GM04503 (cell line): ENCODE measurements at regions not wholly inside any gene's neighbourhood (a gene's known extent, or its start where the extent isn't known, plus 50 kb on each side); places are given as distances from the start of the nearest gene placed in this dataset.
"Not testable (repeated sequence)": the region's sequence is repeated elsewhere in the genome, so short reads cannot be mapped to it uniquely, and the experiment has no call there.

Experiments
- DNase-seq: peaks from one replicate; pipeline ENCODE4 v3.0.0-alpha.2; 2012; ENCODE audit warnings: low read depth

DNA sequence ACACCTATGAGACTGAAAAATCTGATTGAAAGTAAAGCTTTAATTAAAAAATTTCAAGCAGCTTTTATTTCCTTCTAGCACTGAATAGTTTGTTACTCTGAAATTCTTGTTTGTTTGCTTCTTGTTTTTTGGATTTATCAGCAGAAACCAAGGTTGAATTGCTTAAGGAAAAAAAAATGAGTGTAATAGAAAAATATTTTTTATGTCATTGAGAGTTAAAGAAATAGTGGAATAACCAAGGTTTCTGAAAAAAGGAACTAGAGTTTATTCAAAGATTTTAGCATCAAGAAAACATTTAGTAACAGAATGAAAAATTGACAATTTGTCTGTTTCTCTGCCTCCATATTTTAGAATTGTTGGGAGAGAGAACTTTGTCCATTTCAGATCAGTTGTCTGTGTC is 1852.2 kb downstream of the PCDH7 start:
- no peak for DNase-seq

DNA sequence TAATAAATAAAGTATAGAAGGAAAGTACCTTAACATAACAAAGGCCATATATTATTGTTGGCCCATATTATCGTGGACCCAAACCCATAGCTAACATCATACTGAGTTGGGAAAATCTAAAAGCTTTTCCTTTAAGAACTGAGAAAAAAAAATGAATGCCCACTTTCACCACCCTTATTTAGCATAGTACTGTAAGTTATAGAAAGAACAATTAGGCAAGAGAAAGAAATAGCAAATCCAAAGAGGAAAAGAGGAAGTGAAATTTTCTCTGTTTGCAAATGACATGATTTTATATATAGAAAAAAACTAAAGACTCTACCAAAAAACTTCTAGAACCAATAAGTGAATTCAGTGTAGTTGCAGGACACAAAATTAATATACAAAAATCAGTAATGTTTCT is 1854.6 kb downstream of the PCDH7 start:
- no peak for DNase-seq

DNA sequence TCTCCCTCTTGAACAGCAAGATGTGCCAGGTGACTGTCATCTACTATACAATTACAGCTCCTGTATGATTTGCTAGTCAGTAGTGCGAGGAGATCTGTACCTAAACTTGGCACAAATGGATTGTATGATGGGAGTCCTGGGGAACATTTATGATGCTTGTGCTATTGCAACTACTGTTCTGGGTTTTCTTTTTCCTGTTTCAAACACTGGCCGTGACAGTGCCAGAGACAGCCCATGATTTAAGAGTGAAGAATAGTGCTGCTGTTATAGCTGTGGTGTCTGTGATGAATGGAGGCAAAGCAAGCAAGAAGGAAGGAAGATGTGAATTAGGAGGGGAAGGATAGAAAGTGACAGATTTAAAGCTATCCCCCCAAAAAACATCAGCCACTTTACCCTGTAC is 1868.9 kb downstream of the PCDH7 start:
- no peak for DNase-seq

DNA sequence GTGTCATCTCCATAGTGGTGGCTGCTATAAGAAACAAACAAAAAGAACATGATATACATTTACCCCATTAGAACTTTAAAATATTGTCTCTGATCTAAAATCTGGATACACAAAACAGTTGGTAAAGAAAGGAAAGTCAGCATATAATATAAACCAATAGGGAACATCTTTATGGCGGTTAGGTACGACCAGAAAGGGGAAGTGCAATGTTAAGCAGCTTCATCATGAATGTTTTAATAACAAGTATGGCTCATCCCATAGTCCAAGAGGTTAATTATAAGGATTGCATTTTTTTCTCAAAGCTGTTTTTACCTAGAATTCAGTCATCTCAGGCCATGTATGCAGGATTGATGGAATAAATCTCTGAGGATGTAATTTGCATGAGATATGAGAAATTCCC is 1869.7 kb downstream of the PCDH7 start:
- no peak for DNase-seq

DNA sequence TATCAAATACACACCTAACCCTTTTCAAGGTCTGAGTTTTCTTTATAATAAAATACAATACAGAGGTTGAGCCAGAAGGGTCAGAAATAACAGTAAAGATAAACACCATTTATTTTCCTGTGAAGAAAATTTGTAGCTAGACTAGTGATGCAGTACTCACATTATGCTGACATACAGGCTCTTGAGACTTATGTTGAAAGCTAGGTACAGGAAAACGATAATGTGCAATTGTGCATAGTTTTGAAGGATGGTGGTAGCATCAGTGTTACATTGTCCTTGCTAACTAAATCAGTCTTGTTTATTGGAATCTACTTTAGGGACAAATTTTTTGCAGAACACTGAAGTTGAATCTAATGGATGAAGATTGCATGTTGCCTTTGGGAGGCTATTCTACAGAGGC is 1877.2 kb downstream of the PCDH7 start:
- DNase-seq = no peak

DNA sequence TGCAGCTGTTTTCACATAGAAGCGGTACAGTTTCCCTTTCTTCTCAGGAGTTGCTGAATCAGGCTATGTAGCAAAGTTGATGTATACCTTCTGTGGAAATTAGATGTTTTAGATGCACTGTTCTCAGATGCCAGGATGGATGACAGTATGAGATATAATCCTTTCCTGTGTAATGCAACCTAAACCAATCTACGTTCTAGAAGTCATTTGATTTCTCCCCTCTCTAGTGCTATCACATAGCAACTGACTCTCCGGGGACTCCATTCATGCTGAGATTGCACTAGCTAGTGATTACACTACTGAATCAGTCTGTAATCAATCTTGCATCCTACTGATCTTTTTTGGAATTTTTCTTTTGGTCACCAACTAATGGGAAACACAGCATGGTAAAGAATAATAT is 1881.7 kb downstream of the PCDH7 start:
- no peak for DNase-seq

DNA sequence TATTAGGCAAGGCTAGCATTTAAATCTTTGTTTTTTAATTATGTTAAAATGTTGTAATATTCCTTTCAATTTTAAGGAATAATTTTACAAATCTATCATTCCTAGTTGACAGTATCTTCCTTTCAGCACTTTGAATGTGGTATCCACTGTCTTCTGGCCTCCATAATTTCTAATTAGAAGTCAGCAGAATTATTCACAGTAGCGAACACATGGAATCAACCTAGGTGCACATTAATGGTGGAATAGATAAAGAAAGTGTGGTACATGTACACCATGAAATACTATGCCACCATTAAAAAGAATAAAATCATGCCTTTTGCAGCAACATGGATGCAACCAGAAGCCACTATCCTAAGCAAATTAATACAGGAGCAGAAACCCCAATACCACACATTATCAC is 1887.8 kb downstream of the PCDH7 start:
- DNase-seq = no peak

DNA sequence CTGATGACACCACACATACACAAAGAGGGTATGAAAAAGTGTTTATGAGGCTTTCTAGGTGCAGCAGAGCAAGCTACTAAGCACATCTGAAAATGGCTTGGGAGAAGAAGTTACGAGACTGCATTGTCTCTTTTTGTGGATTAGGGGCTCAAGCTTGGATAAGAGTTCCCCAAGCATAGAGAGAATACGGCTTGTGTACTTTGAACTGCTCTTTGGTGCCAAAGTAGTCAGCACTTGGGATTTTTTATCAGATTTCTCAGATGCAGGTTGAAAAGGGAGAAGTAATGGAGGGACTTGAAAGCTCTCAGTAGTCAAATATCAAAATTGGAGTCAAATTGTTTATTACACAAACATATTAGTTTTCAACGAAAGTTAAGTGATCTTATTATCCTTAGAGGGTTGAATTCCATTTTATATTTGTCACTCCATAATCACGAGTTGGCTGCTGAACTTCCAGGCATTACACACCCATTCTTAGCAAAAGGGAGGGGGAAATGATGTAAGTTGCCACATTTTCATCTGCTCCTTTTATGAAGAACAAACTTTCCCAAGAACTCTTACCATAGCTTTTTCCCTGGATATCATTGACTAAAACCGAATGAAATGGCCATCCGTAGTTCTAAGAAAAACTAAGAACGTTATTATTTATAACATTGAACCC is 1904.9 kb downstream of the PCDH7 start:
- DNase-seq = no peak

DNA sequence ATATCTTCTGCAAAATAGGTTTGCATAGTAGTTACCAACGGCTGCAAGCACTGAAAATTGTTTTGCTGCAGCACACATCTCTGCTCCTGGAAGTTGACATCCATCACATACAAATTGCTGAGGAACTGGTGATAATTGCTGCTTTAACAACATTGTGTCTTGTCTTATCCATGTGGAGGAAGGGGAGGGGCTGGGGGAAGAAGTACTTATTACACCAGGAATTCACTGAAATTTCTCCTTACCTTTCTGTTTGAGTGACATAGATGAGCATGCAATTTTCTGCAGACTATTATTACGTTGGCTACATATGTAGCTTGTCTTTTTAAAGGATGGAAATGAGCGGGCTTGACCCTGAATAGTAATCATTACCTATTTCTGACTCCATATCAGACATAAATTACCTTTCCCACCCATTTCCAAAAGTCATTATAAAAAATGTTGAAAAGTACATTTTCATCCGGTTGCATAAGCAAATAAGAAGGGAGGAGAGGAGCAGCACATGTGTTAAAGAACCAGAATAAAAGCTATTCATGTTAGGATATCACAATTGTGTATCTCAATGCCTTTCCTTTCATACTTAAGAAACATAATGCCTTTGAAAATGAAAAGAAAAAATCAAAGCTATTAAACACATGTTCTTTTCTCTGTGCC is 1905.6 kb downstream of the PCDH7 start:
- no peak for DNase-seq

DNA sequence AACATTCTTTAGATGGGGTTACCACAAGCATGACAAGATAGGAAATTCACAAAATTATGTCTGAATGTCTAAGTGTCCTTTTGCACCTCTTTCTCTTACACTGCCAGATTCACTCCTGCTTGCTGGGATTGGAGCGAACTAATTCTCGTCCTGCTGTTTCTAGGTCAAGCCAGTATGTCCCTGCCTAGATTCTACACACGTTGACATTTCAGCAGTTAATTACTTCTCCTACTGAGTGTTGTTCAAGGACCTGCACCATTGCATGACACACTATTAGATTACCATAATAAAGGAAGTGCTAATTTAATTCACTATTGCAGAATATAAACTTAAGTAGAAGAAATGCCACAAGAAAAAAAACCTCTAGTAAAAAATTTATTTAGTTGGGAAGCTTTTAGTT is 1911.7 kb downstream of the PCDH7 start:
- no peak for DNase-seq

DNA sequence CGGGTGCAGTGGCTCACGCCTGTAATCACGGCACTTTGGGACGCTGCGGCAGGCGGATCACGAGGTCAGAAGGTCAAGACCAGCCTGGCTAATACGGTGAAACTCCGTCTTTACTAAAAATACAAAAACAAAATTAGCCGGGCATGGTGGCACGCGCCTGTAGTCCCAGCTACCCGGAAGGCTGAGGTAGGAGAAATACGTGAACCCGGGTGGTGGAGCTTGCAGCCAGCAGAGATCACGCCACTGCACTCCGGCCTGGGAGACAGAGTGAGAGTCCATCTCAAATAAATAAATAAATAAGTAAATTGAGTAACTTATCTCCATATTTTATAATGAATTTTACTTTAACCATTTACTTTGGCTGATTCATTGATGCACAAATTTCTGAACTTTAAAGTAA is 1913.3 kb downstream of the PCDH7 start:
- DNase-seq = no peak

DNA sequence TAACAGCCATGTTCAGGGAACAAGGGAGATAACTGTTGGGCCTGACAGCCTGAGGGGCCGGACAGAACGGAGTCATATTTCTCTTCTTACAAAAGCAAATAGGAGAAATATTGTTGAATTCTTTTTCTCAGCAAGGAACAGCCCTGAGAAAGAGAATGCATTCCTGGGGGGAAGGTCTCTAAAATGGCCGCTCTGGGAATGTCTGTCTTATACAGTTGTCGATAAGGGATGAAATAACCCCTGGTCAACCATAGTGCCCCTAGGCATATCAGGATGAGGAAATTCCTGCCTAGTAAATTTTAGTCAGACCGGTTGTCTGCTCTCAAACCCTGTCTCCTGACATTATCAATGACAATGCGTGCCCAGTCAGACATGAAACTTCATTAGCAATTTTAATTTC is 1925.5 kb downstream of the PCDH7 start:
- no peak for DNase-seq

DNA sequence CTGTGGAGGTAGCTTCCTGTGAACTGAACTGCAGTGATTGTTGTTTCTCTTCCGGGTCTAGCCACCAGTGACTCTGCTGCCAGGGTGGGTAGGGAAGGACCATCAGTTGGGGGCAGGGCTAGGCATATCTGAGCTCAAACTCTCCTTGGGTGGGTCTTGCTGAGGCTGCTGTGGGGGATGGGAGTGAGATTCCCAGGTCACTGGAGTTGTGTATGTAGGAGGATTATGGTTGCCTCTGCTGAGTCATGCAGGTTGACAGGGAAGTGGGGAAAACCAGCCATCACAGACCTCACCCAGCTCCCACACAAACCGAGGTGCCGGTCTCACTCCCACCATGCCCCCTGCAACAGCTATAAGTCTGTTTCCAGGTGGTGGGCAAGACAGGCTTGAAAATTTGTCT is 1937.8 kb downstream of the PCDH7 start:
- no peak for DNase-seq

DNA sequence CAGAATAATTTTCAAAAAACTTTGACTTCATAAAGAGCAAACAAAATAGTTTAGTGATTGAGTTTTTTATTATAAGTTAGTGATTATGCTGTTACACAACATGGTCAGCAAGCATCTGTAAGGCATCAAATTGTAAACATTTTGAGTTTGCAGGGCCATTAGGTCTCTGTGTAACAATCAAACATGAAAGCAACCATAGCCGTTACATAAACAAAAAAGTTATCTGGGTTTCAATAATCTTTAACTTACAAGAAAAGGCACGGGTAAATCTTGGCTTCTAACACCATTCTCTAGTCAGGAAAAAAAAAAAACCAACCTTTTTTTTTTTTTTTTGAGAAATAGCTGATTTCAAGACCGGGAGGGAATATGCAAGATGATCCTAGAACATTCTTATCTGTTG is 1941.1 kb downstream of the PCDH7 start:
- DNase-seq = no peak

DNA sequence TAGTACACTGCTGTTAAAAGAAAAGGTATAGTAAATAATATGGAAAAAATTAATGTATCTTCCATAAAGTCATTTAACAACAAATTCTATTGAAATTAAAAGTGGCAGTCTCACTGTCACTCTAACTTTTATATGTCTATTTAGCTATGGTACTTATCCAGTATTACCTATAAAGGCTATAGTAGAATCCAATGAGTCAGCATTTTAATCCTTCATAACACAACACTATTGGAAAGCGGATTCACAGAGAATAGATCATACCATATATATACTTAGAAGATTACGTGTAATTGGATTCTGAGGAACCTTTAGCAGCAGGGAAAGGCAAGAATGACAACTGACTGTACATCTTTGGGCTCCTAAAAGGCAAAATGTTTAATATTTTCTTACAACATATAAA is 1942.6 kb downstream of the PCDH7 start:
- DNase-seq = no peak

DNA sequence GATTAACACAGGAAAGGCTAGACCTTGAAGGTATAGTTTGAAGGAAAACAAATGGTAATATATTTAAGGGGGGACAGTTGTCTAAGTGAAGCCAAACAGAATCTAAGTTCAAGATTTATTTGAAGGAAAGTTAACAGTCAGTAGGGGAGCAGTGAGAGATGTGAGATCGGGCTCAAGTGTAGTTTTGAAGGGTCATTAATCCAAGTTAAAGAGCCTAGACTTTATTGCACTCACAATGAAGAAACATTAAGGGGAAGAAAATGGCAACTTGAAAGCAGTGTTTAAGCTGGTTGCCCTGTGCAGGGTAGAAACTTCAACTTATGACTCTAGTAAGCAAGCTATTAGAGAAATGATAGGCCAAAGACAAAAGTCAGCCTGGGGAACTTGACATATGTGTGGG is 1952.2 kb downstream of the PCDH7 start:
- DNase-seq = no peak

DNA sequence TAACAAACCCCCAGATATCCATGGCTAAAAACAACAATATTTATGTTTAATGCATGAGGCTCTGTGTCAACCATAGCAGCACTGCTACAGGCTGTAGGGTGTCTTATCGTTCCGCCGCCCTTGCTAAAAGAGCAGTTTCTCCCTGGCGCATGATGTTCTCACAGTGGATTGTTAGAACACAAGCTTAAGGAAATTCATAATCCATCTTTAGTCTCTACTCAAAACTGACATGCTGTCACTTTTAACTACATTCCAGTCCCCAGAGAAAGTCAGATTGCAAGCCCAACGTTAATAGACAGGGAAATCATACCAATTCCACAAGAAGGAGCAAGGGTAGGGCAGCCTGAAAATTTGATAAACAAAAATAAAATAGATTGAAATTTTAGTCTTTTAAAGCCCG is 1960.8 kb downstream of the PCDH7 start:
- no peak for DNase-seq

DNA sequence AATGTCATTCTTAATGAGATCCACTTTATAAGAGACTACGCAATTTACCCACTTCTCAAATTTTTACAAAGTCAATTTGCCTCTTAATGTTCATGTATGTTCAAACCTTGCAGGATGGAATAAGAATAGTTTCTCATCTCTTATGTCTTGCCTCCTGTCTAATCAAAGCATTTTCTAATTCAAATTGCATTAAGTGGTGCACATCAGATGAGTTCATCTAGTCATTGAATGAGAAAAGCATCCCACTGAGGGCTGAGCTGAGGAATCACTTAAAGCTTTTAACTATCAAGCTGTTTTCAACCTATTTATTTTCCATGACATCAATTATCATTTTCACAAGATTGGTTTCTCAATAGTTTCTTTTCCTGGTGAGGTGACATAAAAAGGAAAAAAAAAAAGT is 1964.0 kb downstream of the PCDH7 start:
- DNase-seq = no peak

DNA sequence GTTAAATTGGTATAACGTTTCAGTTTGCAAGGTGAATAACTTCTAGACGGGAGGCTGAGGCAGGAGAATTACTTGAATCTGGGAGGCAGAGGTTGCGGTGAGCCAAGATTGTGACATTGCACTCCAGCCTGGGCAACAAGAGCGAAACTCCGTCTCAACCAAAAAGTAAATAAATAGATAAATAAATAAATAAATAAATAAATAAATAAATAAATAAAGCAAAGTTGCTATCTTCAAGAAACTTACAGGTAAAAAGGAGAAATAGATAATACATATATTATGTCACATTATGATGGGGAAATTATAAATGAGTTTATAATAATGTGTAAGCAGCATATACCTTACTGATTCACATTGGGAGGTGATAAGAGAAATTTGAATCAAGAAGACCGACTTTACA is 1966.0 kb downstream of the PCDH7 start:
- DNase-seq = no peak

DNA sequence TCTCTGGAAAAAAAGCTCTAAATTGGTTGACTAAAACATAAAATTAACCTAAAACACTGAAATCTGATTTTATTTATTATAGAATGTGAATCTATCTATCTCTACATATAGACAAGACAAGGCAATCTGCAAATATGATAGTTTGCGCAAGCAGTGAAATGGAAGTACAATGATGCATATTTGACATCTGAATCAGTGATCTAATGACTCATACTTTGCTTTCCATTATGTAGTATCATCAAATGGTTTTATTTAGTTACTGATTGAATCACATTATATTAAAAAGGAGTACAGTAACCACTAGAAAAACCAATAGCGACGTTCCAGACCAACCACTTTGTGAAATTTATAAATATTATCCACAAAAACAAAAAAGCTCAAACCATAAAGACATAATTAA is 1969.3 kb downstream of the PCDH7 start:
- DNase-seq = no peak

DNA sequence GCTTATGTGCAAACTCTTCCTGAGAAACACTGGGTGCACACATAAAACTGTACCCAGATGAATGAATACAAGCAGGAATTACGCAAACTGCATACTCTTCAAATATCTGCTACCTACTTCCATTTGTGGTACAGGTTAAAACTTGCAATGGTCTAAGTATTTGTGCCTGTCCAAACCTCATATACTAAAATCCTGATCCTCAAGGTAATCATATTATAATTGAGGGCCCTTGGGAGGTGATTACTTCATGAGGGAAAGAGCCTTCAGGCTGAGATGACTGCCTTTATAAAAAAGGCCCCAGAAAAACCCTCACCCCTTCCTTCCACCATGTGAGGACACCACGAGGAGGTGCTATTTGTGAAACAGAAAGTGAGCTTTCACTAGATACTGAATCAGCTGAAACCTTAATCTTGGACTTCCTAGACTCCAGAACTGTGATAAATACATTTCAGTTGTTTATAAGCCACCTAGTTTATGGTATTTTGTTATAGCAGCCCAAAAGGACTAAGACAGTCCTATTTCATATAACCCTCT is 1977.2 kb downstream of the PCDH7 start:
- DNase-seq = no peak

DNA sequence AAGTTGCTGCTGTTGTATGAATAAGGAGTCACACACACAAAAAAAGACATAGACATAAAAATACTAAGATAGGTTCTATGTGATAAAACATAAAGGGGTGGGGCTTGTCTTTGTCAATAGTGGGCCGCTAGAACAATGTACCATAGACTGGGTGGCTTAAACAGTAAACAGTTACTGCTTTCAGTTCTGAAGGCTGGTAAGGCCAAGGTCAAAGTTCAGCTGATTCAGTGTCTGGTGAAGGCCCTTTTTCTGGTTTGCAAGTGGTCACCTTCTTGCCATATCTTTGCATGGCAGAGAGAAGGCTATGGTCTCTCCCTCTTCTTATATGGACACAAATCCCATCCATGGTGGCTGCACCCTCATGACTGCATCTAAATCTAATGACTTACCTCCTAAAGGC is 1980.7 kb downstream of the PCDH7 start:
- DNase-seq = no peak

DNA sequence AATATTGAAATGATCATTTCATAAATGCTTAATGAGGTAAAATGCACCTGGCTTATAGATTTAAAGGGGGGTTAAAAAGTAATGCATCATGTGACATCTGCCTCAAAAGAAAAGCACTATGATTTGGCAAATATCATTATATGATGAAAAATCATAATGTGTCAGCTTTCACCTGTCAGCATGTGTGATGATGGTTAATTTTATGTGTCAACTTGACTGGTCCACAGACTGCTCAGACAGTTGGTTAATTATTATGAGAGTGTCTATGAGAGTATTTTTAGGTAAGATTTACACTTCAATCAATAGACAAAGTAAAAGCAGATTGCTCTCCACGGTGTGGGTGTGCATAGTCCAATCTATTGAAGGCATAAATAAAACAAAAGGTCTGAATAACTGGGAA is 1986.7 kb downstream of the PCDH7 start:
- no peak for DNase-seq

DNA sequence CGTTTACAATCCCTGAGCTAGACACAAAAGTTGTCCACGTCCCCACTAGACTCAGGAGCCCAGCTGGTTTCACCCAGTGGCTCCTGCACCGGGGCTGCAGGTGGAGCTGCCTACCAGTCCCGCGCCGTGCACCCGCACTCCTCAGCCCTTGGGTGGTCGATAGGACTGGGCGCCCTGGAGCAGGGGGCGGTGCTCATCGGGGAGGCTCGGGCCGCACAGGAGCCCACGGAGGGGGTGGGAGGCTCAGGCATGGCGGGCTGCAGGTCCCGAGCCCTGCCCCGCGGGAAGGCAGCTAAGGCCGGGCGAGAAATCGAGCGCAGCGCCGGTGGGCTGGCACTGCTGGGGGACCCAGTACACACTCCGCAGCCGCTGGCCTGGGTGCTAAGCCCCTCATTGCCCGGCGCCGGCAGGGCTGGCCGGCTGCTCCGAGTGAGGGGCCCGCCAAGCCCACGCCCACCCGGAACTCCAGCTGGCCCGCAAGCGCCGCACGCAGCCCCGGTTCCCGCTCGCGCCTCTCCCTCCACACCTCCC is 1996.0 kb downstream of the PCDH7 start:
- not testable (repeated sequence) for DNase-seq
